Gastrocnemius medialis (tissue), 4 donors: ENCODE measurements at regions not wholly inside any gene's neighbourhood (a gene's known extent, or its start where the extent isn't known, plus 50 kb on each side); places are given as distances from the start of the nearest gene placed in this dataset.
A peak's percentile ranks its signal among the peaks of the same experiment; 100 is the strongest.

Experiments
- ATAC-seq, 2 donors: fragments of 150-250 bp; one replicate each; pipeline ENCODE4 v1.9.1; 2016
- DNase-seq, 2 donors: peaks; one replicate each; pipeline ENCODE4 v3.0.0-alpha.2; 2019
- H3K27ac ChIP-seq, 4 donors: fragments of 200-600 bp; sonication (generic); 1 replicate in 1 of 4; 2 replicates in 3 of 4; pipeline ENCODE4 v1.5.1; 2016 to 2018; ENCODE audit warnings: mild to moderate bottlenecking in 2 of 4, moderate library complexity in 1 of 4
- H3K27me3 ChIP-seq, 3 donors: fragments of 200-600 bp; sonication (generic) in 2 of 3; 1 replicate in 1 of 3; 2 replicates in 2 of 3; pipeline versions ENCODE4 v1.5.1 to v1.6.0; 2016 to 2019; ENCODE audit warnings: mild to moderate bottlenecking in 1 of 3, moderate library complexity in 1 of 3
- H3K36me3 ChIP-seq, 2 donors: fragments of 200-600 bp; sonication (generic) in 1 of 2; one replicate each; pipeline ENCODE4 v1.5.1; 2017 to 2018
- H3K4me1 ChIP-seq, 2 donors: fragments of 200-600 bp; sonication (generic) in 1 of 2; one replicate each; pipeline ENCODE4 v1.5.1; 2016 to 2017; ENCODE audit warnings: mild to moderate bottlenecking in 2 of 2
- H3K4me3 ChIP-seq, 4 donors: fragments of 200-600 bp; sonication (generic) in 3 of 4; 1 replicate in 1 of 4; 2 replicates in 3 of 4; pipeline ENCODE4 v1.5.1; 2016 to 2019; ENCODE audit warnings: mild to moderate bottlenecking in 2 of 4
- H3K9me3 ChIP-seq, 3 donors: fragments of 200-600 bp; sonication (generic) in 2 of 3; 1 replicate in 1 of 3; 2 replicates in 2 of 3; pipeline ENCODE4 v1.5.1; 2016 to 2019
- POLR2A ChIP-seq, 2 donors: fragments of 450-650 bp; IDR thresholded peaks; one replicate each; pipeline ENCODE4 v1.6.1; 2017; ENCODE audit warnings: antibody characterized with exemption in 2 of 2, mild to moderate bottlenecking in 2 of 2, moderate library complexity in 2 of 2
- in situ Hi-C, 4 donors: fragments of 200-750 bp; cut with MboI; loops; one replicate each; pipeline versions ENCODE4 v1.15.0 to v1.8.0; 2017; ENCODE audit warnings: low sequenced_read_pairs in 4 of 4
- intact Hi-C: fragments of 100-400 bp; cut with DNase I; formaldehyde crosslinking; loops from one replicate; pipeline ENCODE4 v1.15.1; 2023; ENCODE audit warnings: low total_unique reads
- TF ChIP-seq, protein P1 (sequence below), 5 experiments: fragments of 450-650 bp in 3 of 5; fragments of 200-600 bp in 2 of 5; sonication (generic) in 2 of 5; IDR thresholded peaks in 4 of 5; conservative IDR thresholded peaks in 1 of 5; 1 replicate in 4 of 5; 2 replicates in 1 of 5; pipeline ENCODE4 v1.5.1; 2016 to 2019; ENCODE audit warnings: antibody characterized with exemption in 5 of 5, mild to moderate bottlenecking in 3 of 5, moderate library complexity in 3 of 5

DNA sequence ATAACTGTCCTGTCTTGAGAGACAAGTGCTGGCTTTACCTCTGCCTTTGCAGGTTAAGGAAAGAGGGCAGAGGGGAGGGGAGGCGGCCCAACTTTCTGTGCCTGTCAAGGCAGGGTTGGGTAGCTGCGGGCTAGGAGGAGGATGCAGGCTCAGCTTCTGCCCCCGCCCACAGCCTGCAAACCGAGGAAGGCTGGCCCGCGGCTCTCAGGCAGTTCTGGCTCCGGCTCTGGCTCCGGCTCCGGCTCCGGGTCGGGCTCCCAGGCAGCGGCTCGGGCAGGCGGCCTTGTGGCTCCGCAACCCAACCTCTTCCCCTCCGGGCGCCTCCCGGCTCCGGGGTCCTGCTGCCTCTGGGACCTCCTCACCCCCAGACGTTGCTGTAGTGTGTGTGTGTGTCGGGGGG, 92.9 kb downstream of the TMEM30B start:
- in situ Hi-C loops (loop anchor here in 1 of 4 donors (25.0 kb wide), 1 partner anchor 151 kb away; no protein-coding TSS in a partner anchor), intact Hi-C loops (loop anchor here (5.0 to 10.0 kb wide), 5 partner anchors 81 to 561 kb away; partner anchors contain the start of genes SLC38A6 and TRMT5)
- no peak for TF ChIP-seq POLR2A (IDR thresholded peaks at IDR 0.05)
- TF ChIP-seq, protein P1, sequence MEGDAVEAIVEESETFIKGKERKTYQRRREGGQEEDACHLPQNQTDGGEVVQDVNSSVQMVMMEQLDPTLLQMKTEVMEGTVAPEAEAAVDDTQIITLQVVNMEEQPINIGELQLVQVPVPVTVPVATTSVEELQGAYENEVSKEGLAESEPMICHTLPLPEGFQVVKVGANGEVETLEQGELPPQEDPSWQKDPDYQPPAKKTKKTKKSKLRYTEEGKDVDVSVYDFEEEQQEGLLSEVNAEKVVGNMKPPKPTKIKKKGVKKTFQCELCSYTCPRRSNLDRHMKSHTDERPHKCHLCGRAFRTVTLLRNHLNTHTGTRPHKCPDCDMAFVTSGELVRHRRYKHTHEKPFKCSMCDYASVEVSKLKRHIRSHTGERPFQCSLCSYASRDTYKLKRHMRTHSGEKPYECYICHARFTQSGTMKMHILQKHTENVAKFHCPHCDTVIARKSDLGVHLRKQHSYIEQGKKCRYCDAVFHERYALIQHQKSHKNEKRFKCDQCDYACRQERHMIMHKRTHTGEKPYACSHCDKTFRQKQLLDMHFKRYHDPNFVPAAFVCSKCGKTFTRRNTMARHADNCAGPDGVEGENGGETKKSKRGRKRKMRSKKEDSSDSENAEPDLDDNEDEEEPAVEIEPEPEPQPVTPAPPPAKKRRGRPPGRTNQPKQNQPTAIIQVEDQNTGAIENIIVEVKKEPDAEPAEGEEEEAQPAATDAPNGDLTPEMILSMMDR (IDR thresholded peaks at IDR 0.05 in 4 of 5, conservative IDR thresholded peaks at IDR 0.05 in 1 of 5), result no peak
- Histone ChIP-seq H3K9me3 (no peaks in the 10 kb centered on the region), H3K27me3 (no peaks in the 10 kb centered on the region), H3K27ac (peak overlapping the region; percentile 79 to 94 (median 91)), H3K36me3 (no peaks in the 10 kb centered on the region), H3K4me3 (peak overlapping the region; percentile 47 to 64 (median 58)), H3K4me1 (peaks cover 34 to 47% of the 10 kb centered on the region in 2 donors)
- DNase-seq, result peak; percentile 57 to 73
- peak; percentile 55 to 61 for ATAC-seq

DNA sequence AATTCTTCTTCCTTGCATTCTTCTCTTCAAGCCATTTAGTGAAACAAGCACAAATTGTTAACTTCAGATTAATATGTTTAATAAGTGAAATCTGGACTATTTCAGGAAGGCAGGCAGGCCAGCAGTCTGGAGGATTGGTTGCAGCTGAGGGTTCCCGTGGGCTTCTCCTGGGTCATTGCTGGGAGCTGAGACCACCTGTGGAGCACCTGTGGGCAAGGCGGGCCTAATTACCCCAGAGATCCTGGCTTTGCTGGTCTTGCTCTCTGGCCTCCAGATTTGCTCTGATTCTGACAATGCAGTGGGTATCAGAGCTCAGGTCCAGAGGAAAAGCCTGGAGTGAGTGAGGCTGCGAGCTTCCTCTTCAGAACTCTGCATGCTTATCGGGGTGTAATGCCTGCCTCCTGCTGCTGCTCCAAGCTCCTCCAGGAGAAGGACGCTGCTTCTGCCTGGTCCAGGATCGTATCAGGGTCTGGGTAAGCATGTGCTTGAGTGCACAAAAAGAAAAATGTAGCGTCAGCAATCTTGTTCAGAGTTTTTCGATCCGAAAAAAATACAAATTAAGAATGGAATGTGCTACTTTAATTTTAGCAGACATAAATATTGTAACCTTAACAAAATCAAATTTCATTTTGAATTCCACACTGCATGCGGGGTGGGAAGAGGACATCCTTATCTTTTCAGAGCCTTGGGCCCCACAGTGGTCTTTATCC, 93.8 kb downstream of the TMEM30B start:
- H3K4me1 ChIP-seq, result peaks cover 34 to 39% of the 10 kb centered on the region in 2 donors
- H3K36me3 ChIP-seq, result no peaks in the 10 kb centered on the region
- H3K9me3 ChIP-seq, result no peaks in the 10 kb centered on the region
- TF ChIP-seq POLR2A (IDR thresholded peaks at IDR 0.05), result no peak
- TF ChIP-seq, protein P1 (IDR thresholded peaks at IDR 0.05 in 4 of 5, conservative IDR thresholded peaks at IDR 0.05 in 1 of 5), result no peak
- H3K27me3 ChIP-seq, result no peaks in the 10 kb centered on the region
- intact Hi-C loops, result loop anchor here (2.0 to 10.0 kb wide), 6 partner anchors 39 to 560 kb away; partner anchors contain the start of genes SLC38A6 and TRMT5
- DNase-seq (peak in 1 of 2 donors; percentile 25), ATAC-seq (peak; percentile 40 to 42)
- no peak overlapping the region for H3K4me3 ChIP-seq
- in situ Hi-C loops, result loop anchor here in 1 of 4 donors (25.0 kb wide), 1 partner anchor 150 kb away; no protein-coding TSS in a partner anchor
- peak overlapping the region; percentile 79 to 94 (median 91) for H3K27ac ChIP-seq

DNA sequence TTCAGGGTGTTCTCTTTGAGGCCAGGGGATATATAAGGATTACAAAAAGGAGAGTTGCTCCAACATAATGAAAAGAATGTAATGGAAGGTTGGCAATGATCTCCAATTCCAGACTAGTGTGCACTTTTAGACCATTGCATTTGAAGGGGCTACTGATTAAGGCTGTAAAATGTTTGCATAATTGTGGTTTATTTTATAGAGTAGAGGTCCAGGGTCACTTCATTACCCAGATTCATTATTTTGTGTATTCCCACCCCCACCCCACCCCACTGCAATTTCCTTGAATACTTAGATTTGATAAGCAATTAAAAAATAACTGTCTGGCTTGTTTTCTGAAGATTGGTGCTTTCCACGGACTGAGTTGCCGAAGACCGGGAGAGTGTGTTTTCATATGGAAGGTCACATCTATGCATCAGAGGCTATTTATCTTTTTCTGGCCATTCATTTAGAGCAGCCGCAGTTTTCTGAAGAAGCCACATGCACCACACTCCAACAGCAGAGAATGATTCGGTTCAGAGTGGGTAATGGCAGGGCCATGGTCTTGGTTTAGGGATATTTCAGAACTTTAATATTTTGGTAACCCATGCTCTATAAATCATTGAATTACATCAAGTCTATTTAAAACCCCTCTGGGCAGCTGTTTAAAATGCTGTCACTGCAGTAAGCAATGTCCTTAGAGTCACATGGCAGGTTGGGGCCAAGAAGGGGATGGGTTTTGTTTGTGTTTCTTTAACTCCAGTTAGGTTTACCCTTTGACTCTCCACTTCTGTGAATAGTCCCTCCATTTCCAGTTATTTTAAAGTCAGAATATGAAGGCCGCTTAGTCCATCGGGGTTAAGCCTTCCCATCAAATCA, 94.6 kb downstream of the TMEM30B start:
- H3K4me3 ChIP-seq, result no peak overlapping the region
- no peaks in the 10 kb centered on the region for H3K36me3 ChIP-seq
- DNase-seq (peak in 1 of 2 donors; percentile 48), ATAC-seq (peak; percentile 38 to 53)
- intact Hi-C loops, result loop anchor here (2.0 to 10.0 kb wide), 6 partner anchors 38 to 559 kb away; partner anchors contain the start of genes SLC38A6 and TRMT5
- peak overlapping the region; percentile 79 to 94 (median 91) for H3K27ac ChIP-seq
- TF ChIP-seq, protein P1 (IDR thresholded peaks at IDR 0.05 in 4 of 5, conservative IDR thresholded peaks at IDR 0.05 in 1 of 5), result no peak
- no peak for TF ChIP-seq POLR2A (IDR thresholded peaks at IDR 0.05)
- H3K27me3 ChIP-seq, result no peaks in the 10 kb centered on the region
- peaks cover 34 to 38% of the 10 kb centered on the region in 2 donors for H3K4me1 ChIP-seq
- in situ Hi-C loops, result loop anchor here in 1 of 4 donors (25.0 kb wide), 1 partner anchor 149 kb away; no protein-coding TSS in a partner anchor
- H3K9me3 ChIP-seq, result no peaks in the 10 kb centered on the region

DNA sequence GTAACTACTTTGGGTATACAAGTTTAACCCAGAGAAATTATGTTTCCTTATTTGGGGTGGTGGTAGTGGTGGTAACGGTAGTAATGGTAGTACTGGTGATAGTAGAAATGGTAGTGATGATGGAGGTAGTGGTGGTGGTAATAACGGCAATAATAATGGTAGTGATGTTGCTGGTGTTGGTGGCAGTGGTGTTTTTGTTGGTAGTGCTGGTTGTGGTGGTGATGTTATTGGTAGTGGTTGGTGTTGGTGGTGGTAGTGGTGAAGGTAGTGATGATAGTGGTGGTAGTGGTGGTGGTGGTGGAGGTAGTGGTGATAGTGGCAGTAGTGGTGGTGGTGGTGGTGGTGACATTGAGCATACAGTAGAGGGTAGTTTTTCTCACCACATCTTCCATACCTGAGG, 95.6 kb downstream of the TMEM30B start:
- Histone ChIP-seq H3K27me3 (no peaks in the 10 kb centered on the region), H3K4me3 (no peak overlapping the region), H3K36me3 (no peaks in the 10 kb centered on the region), H3K4me1 (peaks cover 30 to 35% of the 10 kb centered on the region in 2 donors), H3K27ac (peak overlapping the region in 2 of 4 donors; percentile 90 to 92), H3K9me3 (no peaks in the 10 kb centered on the region)
- ATAC-seq (no peak), DNase-seq (no peak)
- intact Hi-C loops, result loop anchor here (5.0 to 10.0 kb wide), 5 partner anchors 78 to 558 kb away; partner anchors contain the start of genes SLC38A6 and TRMT5
- TF ChIP-seq, protein P1 (IDR thresholded peaks at IDR 0.05 in 4 of 5, conservative IDR thresholded peaks at IDR 0.05 in 1 of 5), result no peak
- TF ChIP-seq POLR2A (IDR thresholded peaks at IDR 0.05), result no peak
- in situ Hi-C loops, result loop anchor here in 1 of 4 donors (25.0 kb wide), 1 partner anchor 148 kb away; no protein-coding TSS in a partner anchor
